NCI-H1694 treated with DMSO at 0.1 percent for 48 hours (cell line): ENCODE measurements at regions not wholly inside any gene's neighbourhood (a gene's known extent, or its start where the extent isn't known, plus 50 kb on each side); places are given as distances from the start of the nearest gene placed in this dataset.

Experiments
- DNase-seq: peaks from one replicate; lab custom pipeline; 2025; lab: John Stamatoyannopoulos, UW

DNA sequence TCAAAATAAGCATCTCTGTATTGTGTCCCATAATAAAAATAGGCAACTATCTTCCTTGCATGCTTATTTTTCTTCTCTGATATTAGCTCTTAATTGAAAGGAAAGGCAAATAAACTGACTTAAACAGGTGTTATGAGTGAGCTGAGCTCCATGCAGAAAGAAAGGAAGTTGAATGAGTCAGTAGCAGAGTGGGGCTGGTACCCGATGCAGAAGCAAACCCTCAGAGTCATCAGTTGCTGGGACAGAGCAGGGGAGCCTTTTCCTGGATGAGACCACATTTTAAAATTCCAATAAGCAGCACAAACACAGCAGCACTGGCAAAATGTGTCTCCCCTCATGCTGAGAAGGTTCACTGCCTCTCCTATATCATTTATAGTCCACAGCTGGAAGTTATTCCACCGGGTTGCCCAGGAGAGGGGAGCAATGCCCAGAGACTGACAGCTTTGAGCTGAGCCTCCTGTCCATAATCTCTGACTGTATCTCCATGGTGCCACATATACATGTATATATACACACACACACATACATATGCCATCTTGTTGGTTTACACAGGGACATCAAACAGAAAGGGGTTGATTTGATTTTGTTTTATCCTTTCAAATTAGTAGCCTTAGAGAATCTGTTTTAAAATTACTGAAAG, 274.3 kb upstream of the PPARGC1A start:
- DNase-seq, result no peak

DNA sequence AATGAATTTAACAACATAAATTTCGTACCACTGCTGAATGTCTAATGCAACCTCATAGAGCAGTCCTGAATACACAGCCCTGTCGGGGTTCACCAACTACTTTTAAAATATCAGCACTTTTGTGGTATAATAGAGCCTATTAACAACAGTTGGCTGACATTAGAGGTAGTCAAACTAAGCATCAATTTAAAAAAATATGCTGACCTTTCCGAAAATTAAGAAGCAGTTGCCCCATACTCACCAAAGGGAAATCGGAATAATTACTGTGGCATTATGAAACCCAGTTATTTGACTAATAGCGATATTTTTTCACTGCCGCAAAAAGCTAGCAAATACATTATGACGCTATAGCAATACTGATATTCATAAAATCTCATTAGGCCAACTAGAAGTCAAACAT, 273.5 kb upstream of the PPARGC1A start:
- no peak for DNase-seq

DNA sequence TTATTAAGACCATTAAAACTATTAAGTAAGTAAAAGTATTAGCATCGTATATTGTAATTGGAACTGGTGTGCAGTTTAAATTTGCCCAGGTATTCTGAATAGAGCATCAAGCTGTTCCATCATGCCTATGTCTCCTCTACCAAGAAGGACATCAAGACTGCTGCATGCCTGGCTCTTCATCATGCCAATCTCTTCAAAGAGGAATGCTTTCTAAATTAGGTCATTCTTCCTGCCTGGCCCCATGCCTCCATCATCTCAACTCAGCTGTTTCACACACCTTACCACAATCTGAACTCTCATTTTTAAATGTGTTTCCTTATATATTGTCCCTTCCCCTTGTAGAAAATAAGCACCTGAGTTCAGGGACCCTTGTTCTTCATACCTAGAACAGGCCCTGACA, 270.5 kb upstream of the PPARGC1A start:
- DNase-seq, result no peak

DNA sequence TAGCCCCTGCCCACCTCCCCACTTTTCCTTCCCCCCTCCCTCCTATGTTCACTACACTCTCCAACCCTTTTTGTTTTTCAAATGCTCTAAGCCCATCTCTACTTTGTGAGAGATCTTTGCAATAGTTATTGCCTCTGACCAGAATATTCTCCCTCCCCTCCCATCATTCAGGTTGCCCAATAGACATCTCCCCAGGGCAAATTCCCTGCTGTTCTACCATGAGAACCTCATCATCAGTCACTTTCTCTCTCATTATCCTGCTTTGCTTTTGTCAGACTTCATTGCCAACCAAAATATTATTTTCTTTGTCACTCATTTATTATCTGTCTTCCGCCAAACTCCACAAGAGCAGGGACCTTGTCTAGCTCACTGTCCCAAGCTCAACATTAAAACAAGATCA, 268.2 kb upstream of the PPARGC1A start:
- DNase-seq, result no peak

DNA sequence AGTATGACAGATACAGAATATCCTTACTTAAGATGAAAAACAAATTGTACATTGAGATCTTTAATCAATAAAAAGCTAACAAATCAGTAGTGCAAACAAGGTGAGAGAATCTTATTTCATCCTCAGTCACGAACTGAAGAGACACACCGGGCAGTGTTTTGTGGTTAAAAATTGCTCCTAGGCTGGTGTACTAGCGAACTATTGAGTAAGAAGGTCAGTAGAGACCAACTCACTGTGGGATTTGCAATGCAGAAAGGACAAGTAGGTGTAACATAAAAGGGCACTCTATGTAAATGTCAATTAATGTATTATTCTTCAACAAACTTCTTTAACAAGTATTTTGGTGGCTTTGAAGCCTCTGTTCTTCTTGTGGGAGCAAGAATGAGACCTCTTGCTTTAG, 260.2 kb upstream of the PPARGC1A start:
- DNase-seq, result no peak

DNA sequence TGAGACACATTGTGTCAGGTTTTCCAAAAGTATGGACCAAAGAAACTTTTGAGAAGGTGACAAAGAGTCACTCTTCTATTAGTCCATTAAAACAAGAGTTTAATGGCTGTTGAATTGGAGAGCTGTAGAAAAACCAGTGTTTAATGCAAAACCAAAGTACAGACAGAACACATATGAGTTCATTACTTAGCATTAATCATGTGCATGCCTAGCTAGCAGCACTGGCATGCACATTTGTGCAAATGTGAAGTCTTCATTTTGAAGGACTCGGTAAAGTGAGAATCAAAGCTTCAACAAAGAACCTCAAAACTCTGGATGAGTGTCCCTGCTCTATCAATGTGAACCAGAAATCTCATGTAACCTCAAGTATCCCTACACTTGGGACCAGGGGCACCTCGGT, 256.3 kb upstream of the PPARGC1A start:
- DNase-seq, result no peak

DNA sequence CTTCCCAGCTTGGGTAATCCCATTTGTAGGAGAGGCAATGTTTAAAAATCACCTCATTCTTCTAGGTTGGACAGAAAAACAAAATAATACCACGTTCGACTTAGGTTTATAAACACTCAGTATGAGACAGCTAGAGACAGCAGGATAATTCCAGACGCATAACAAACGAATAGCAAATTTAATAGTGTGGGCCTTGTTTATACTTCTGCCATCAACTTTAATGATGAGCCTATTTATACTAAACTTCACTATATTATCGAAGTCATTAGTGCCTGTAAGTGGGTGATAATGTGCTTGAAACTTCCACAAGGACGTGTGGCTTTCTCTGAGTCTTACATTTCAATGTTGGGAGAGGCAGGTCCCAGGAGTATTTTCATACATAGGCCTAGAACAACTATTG, 255.7 kb upstream of the PPARGC1A start:
- DNase-seq, result no peak

DNA sequence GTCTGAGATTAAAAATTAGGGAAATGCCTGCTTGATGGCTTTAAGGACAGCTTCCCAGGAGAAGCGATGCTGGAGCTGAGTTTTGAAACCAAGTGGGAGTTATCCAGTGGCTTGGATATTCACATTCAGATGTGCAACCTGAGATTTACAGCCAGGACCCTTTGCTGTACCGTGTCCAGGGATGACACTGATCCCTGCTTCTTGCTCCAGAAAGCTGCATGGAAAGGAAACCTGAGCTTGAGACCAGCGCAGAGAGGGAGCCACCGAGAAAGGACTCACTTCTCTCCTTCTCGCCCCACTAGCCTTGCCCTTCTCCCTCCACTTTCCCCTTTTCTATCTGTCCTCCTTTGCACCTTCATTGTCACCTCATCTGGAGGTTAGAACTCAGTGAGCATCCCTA, 254.5 kb upstream of the PPARGC1A start:
- DNase-seq, result no peak

DNA sequence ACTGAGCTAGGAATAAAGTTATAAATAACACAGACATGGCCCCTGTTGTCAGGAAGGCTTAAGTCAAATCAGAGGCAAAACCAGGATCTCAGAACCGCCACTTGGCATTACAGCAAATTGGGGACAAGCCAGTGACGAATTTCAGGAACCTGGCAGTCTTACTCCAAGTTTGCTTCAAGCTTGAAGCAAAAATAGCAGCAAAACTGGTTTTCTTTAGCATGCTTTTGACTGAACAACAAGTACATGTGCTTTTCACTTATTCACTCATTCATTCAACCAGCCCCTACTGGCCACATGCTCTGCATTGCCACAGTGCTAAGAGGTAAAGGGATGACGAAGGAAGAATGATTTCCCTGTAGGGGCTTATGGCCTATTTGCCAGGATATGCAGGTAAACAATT, 253.9 kb upstream of the PPARGC1A start:
- no peak for DNase-seq

DNA sequence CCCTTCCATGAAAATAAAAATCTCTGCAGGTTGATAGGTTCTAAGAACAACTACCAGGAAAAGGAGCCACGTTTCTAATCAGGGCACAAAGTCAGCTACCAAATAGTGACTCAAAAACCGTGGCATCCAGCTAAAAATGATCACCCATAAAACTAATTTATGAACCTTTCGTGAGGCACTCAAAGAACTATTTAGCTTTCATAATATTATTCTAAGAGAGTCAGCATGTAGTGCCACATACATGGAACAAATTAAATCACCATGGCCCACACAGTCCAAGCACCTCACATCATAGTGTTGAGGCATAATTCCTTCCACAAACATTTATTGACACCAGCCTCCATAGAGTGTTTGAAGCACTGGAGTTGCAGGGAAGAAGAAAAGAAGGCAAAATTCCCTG, 252.0 kb upstream of the PPARGC1A start:
- DNase-seq, result no peak

DNA sequence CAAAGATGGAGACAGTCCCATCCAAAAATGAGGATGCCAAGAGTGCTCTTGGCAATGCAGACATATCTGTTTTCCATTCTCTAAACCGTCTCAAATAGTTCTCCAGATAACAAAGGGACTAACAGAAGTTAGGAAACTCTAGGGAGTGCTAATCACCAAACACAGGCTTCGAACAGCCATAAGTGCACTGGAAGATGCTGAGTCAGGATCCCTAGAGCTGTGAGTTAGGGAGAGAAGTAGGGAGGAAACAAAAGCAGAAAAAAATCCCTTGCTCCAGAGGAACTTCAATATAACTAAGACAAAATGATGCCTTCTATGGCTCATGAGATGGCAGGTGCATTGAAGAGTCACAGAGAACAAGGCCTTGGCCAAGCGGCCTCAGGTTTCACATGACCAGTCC, 251.0 kb upstream of the PPARGC1A start:
- DNase-seq, result no peak

DNA sequence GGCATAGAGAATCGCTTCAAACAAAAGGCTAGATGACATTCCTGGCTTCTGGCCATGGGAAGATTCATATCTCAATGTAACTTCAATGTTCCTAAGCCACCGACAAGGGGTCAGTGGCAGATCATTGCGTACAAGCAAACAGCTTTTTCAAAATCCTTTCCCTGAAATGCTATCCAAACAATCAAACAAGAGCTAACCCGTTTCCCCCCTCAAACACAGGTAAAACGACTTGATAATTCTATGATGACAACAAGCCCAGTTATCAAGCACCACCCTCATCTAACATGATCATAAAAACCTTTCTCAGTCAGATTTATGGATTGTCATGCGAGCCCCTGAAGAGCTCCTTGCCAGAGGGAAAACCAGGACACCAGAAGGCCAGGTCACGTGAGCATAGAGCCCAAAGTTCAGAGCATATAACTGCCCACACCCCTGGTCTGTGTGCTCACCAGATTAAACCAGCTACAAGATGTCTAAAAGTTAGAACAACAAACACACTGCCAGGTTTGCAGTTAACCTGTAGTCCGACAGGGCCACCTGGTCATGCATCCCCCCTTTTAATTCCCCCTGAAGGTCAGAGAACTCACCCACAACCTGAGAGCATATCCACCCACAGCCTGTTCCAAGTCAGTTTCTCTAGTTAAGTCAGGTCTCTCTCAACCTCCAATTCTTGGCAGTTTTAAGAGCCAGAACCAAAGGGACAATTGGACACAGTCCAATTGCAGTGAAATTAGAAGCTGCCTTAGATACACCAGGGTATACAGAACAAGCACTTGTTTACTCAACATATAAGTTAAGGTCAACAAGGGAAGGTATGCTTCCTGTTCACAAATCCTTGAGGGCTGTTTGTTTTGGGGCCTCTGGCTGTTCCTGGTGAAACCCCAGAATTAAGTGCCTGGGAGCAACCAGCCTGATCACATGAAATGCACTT, 248.1 kb upstream of the PPARGC1A start:
- no peak for DNase-seq

DNA sequence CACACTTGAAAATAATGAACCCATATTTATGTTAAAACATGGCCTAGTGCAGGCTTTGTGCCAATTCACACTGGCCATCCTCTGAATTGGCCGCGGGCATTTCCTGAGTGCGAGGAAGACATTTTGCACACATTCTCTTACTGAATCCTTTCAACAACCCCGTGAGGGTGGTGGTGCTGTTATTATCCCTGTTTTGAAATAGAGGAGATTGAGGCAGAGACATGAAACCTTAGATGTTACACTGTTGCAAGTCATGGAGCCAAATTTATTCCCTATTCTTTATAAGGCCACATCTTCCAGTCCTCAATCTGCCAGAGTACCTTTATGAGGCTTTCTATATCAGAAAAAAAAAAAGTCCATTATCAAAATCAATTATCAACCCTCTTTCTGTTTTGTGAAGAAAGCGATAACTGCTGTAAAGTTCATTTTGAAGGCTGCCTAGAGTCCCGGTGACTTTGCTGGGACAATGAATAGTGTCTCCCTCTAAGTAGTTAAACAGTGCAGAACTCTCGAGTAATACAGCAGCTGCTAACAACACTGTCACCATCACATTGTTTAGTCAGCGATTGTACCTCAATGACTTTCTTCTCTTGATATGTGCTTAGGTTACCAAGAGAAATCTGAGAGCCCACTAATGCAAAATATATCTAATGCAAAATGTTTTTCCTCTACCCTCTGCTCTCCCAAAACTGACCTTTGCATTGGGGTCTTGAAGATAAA, 242.3 kb upstream of the PPARGC1A start:
- no peak for DNase-seq

DNA sequence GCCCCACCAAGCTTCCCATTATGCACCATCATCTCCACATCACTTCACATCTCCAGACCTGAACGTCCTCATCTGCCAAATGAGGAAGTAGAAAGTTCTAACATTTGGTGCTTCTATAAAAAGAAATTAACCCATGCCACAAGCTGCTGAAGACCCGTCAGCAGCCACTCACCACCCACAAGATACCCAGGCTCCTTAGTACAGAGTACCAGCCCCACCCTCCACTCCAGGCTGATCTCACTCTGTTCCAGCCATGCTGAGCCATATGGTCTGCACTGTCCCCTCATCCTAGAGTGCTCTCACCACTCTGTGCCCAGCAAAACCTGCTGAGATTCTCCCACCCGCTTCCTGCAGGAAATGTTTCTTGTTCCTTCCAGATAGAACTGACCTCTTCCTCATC, 240.8 kb upstream of the PPARGC1A start:
- no peak for DNase-seq

DNA sequence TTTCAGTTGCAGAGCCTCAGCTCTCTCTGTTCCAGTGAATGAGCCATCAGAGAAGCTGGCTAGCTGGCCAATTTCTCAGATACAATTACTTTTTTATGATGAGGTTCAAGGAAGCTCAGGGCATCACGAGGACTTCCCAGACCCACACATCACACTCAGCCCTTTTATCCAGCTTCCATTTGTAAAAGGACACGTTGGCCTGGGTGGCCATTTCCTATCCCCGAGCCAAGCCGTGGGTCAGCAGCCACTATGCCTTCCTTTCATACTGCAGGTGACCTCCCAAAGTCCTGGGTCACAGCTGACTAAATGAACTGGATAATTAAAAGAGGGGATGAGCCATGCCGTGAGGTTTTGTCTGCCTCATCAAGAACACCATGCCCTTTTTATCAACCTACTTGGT, 236.9 kb upstream of the PPARGC1A start:
- no peak for DNase-seq

DNA sequence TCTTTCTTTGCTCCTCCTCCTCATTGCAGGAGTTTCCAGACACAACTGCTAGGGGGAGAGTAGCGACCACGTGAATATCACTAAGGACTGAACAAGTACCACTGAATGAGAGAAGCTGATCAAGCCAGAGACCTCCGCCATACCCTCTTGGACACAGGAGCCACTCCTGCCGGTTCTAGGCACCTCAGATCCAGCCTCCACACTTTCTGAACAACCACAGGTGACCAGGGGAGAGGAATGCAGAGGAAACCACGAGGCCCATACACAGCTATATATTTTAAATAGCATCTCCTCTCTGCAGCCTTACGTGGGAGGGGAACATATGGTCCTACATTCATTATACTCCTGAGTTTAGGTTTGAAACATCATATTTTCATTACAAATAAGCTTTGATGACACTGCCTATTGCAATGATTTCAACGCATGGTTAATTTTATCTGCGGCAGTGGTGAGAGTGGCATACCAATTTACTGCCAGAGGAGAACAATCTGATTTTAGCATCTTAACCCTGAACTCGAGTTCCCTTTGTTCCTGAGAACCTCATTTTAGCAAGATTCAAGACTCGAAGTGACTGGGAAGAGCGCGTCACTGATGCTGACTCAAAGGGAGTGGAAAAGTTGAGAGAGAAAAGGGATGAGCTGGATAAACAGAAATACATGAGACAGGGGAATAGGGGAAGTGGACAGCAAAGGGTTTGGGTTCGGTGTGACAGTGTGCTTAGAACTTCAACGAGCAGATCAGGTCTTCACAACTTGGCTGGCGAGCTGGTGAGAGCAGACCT, 231.7 kb upstream of the PPARGC1A start:
- DNase-seq, result no peak

DNA sequence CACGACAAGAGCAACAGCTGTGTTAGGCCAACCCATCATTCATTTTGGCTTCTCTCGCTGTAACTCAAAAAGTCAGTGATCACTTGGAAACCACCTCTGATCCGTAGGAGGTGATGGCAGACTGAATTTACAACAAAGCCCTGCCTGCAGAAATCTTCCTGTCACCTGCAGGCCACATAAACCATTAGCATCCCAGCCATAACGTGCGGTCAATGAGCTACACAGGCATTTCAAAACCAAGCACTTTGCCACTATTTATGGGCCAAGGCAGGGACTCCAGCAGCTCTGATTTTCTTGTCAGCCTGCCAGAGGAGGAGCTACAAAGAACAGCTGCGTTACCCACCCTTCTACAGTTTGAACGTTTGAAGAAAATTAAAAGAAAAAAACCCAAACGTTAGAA, 228.1 kb upstream of the PPARGC1A start:
- no peak for DNase-seq

DNA sequence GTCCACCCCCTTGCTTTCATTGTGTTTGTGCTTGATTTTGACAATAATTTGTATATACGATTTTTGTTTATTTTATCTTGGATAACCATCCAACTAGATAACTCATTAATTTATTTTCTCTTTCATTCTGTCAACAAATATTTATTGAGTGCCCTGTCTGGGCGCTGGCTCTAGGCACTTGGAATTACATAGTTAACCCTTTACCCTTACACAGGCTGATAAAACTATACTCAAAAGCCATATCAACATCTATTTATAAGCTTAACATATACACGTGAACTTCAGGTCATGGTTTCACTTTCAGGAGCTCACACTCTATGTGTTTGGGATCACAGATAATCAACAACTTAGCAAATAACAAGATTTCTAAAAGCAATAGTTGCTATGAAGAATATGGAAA, 226.3 kb upstream of the PPARGC1A start:
- DNase-seq, result no peak

DNA sequence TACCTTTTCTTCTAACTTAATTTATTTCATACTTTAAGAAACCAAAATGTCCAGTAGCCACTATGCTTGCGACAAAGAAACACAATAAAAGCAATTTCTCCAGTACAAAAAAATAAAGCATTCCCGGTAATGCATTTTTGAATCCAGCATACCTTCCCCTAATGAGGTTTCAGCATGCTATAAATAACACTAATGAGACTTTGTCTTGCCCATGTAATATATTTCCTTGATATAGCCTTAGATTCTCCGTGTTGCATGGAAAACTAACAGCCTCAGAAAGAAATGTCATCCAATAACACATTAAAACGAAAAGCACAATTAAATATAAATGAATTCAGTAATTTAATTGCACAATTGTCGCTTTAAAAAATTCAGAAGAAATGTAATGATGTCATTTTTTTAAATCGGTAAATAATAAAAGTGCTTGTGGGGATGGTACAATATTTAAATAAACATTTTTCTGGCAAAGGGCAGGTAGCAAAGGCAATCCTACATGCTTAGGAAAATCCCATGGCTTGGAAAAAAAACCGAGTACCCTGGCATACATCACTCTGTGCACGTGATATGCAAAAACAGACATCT, 225.2 kb upstream of the PPARGC1A start:
- no peak for DNase-seq

DNA sequence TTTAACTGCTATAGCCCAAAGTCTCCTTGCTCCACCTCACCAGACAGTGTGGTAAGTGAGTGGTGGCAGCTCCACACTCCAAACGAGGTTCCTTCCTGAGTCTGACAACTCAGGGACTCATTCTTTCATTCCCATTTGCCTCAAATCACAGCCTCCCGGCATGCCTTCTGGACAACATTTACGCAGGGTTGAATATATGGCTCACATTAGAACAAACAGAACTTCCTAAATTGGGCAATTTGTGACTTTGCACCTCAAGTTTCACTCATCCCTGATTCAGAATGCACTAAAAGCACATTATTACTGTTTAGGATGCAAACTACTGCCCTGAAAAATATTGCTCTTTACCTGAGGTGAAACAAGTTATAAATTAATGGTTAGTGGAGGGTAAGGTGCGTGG, 224.6 kb upstream of the PPARGC1A start:
- no peak for DNase-seq

DNA sequence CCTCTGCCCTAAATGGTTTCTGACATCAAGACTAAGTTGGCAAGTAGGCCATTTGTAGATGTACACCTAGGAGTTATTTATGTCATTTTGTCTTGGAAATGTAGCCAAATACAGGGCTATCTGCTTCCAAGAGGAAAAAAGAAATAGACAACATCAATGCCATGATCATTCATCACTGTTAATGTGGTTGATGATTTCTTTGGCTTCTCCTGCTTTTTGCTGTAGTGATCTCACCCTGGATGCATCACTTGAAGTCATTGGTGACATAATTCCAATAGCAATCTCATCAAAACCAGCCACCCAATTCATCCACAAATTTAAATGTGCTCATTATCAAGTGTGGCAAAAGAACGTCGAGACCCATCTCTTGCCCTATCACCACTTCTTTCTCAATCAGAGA, 222.6 kb upstream of the PPARGC1A start:
- DNase-seq, result no peak

DNA sequence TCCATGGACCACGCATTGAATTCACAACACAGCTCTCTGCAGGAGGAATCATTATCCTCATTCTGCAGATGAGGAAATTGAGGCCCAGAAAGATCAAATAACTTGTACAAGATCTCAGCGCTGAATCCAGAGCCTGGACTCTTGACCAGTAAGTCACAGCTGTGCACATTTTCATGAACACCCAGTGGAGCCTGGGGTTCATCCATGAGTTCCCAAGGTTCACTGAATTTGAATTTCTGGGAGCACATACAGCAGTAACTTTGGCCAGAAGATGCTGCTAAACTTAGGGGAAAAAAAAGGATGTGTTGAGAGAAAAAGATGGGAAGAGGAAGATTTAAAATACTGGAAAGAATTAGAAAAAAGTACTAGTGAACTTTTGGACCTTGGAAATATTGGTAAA, 218.7 kb upstream of the PPARGC1A start:
- no peak for DNase-seq
